ENCODE measurements at regions not wholly inside any gene's neighbourhood (a gene's known extent, or its start where the extent isn't known, plus 50 kb on each side); places are given as distances from the start of the nearest gene placed in this dataset.

DNA sequence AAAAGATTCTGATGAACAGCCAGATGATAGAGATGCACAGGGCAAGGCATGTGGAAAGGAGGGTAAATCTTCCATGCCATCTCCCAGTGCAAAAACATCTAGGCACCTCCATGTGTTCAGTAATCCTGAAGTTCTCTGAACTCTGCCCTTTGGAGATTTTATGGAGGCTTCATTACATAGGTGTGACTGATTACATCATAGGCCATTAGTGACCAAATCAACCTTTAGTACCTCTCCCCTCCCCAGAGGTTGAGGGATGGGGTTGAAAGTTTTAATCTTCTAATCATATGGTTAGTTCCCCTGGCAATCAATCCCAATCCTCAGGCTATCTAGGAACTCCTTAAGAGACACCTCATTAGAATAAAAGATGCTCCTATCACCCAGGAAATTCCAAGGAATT lies 2190.2 kb upstream of the PIK3C3 start:
- Histone ChIP-seq H3K27ac (ENCODE audit: low read depth in 2 of 2, low read length in 2 of 2) (no peak overlapping the region), H3K9ac (ENCODE audit: low read length in 3 of 3) (no peak overlapping the region), H3K36me3 (ENCODE audit: control insufficient read depth in 2 of 3, insufficient read depth in 3 of 3, low read length in 3 of 3) (no peaks in the 10 kb centered on the region), H3K4me3 (ENCODE audit: low read length in 3 of 3) (no peak overlapping the region), H3K27me3 (ENCODE audit: control insufficient read depth, insufficient read depth, low read length) (no peaks in the 10 kb centered on the region), H3K4me1 (ENCODE audit: control insufficient read depth in 2 of 3, insufficient read depth in 2 of 3, low read depth in 1 of 3, low read length in 3 of 3) (no peaks in the 10 kb centered on the region), H3K9me3 (ENCODE audit: control insufficient read depth in 2 of 3, insufficient read depth in 1 of 3, low read length in 3 of 3) (no peaks in the 10 kb centered on the region)
- intact Hi-C loops (cut with DNase I): no loop called here
- TF ChIP-seq, protein P1, sequence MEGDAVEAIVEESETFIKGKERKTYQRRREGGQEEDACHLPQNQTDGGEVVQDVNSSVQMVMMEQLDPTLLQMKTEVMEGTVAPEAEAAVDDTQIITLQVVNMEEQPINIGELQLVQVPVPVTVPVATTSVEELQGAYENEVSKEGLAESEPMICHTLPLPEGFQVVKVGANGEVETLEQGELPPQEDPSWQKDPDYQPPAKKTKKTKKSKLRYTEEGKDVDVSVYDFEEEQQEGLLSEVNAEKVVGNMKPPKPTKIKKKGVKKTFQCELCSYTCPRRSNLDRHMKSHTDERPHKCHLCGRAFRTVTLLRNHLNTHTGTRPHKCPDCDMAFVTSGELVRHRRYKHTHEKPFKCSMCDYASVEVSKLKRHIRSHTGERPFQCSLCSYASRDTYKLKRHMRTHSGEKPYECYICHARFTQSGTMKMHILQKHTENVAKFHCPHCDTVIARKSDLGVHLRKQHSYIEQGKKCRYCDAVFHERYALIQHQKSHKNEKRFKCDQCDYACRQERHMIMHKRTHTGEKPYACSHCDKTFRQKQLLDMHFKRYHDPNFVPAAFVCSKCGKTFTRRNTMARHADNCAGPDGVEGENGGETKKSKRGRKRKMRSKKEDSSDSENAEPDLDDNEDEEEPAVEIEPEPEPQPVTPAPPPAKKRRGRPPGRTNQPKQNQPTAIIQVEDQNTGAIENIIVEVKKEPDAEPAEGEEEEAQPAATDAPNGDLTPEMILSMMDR (IDR thresholded peaks at IDR 0.05; ENCODE audit: borderline replicate concordance, extremely low read depth, insufficient read depth): no peak
- DNase-seq (no peak), FAIRE-seq (no peak)

DNA sequence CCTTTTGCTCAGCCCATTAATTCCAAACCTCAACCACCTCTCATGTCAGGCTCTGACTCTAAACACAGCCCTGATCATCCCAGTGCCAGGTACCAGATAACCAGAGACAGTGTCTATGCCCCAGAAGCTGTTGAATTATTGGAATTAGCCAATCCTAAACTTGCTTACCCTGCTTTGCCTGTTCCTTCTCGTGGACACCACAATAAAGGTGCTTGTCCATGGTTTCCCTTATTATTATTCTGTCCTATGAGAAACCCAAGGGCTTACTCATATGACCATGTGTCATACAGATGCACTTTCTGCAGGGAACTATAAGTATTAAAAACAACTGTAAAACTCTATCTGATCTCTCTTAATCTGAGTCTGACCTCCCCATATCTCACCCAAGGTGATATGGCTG lies 2193.8 kb upstream of the PIK3C3 start:
- FAIRE-seq (no peak), DNase-seq (no peak)
- Histone ChIP-seq H3K4me3 (ENCODE audit: low read length in 3 of 3) (no peak overlapping the region), H3K27me3 (ENCODE audit: control insufficient read depth, insufficient read depth, low read length) (no peaks in the 10 kb centered on the region), H3K4me1 (ENCODE audit: control insufficient read depth in 2 of 3, insufficient read depth in 2 of 3, low read depth in 1 of 3, low read length in 3 of 3) (no peaks in the 10 kb centered on the region), H3K9me3 (ENCODE audit: control insufficient read depth in 2 of 3, insufficient read depth in 1 of 3, low read length in 3 of 3) (no peaks in the 10 kb centered on the region), H3K9ac (ENCODE audit: low read length in 3 of 3) (no peak overlapping the region), H3K36me3 (ENCODE audit: control insufficient read depth in 2 of 3, insufficient read depth in 3 of 3, low read length in 3 of 3) (no peaks in the 10 kb centered on the region), H3K27ac (ENCODE audit: low read depth in 2 of 2, low read length in 2 of 2) (no peak overlapping the region)
- TF ChIP-seq, protein P1 (IDR thresholded peaks at IDR 0.05; ENCODE audit: borderline replicate concordance, extremely low read depth, insufficient read depth): no peak
- intact Hi-C loops (cut with DNase I): no loop called here

DNA sequence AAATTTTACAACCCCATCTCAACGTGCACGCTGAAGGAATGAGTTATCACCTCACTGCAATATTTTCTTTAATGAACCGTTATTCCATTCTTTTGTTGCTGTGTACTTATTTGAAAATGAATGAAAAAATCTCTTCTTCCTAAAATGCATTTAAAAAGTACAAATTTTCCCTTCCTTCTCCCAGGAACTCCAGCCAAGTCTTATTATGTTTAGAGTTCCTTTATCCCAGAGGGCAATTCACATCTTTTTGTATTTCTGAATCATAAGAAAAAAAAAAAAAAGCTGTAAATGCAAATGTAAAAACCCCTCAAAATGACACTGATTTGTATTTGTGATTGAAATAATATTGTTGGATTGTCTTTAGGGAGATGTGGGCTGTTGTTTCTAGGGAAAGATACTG lies 2194.3 kb upstream of the CELF4 start:
- Histone ChIP-seq H3K27ac (ENCODE audit: low read depth in 2 of 2, low read length in 2 of 2) (no peak overlapping the region), H3K36me3 (ENCODE audit: control insufficient read depth in 2 of 3, insufficient read depth in 3 of 3, low read length in 3 of 3) (no peaks in the 10 kb centered on the region), H3K9me3 (ENCODE audit: control insufficient read depth in 2 of 3, insufficient read depth in 1 of 3, low read length in 3 of 3) (no peaks in the 10 kb centered on the region), H3K27me3 (ENCODE audit: control insufficient read depth, insufficient read depth, low read length) (no peaks in the 10 kb centered on the region), H3K9ac (ENCODE audit: low read length in 3 of 3) (no peak overlapping the region), H3K4me3 (ENCODE audit: low read length in 3 of 3) (no peak overlapping the region), H3K4me1 (ENCODE audit: control insufficient read depth in 2 of 3, insufficient read depth in 2 of 3, low read depth in 1 of 3, low read length in 3 of 3) (no peaks in the 10 kb centered on the region)
- intact Hi-C loops (cut with DNase I): no loop called here
- DNase-seq: no peak
- no peak for FAIRE-seq
- TF ChIP-seq, protein P1 (IDR thresholded peaks at IDR 0.05; ENCODE audit: borderline replicate concordance, extremely low read depth, insufficient read depth): no peak

DNA sequence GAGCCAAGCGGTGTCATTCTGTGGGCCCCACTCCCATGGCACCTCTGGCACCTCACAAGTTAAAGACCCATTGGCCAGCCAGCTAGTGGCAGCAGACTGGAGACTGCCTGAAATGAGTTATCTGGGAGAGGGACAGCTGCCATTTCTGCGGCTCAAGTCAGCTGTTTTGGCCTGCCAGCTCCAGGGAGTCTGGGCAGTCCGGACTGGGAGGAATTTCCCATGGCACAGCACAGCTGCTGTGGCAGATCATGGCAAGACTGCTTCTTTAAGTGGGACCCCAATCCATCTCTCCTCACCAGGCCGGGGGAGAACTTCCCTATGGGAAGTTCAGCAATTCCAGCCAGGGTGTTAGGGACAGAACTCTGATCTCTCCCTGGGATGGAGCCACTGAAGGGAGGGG lies 2187.6 kb upstream of the CELF4 start:
- H3K27ac ChIP-seq (ENCODE audit: low read depth in 2 of 2, low read length in 2 of 2): no peak overlapping the region
- no peaks in the 10 kb centered on the region for H3K9me3 ChIP-seq (ENCODE audit: control insufficient read depth in 2 of 3, insufficient read depth in 1 of 3, low read length in 3 of 3)
- no peaks in the 10 kb centered on the region for H3K27me3 ChIP-seq (ENCODE audit: control insufficient read depth, insufficient read depth, low read length)
- DNase-seq: peak in 1 of 5 donors; percentile 44
- H3K9ac ChIP-seq (ENCODE audit: low read length in 3 of 3): no peak overlapping the region
- TF ChIP-seq, protein P1 (IDR thresholded peaks at IDR 0.05; ENCODE audit: borderline replicate concordance, extremely low read depth, insufficient read depth): no peak
- no peak for FAIRE-seq
- H3K36me3 ChIP-seq (ENCODE audit: control insufficient read depth in 2 of 3, insufficient read depth in 3 of 3, low read length in 3 of 3): no peaks in the 10 kb centered on the region
- H3K4me3 ChIP-seq (ENCODE audit: low read length in 3 of 3): no peak overlapping the region
- intact Hi-C loops (cut with DNase I): no loop called here
- no peaks in the 10 kb centered on the region for H3K4me1 ChIP-seq (ENCODE audit: control insufficient read depth in 2 of 3, insufficient read depth in 2 of 3, low read depth in 1 of 3, low read length in 3 of 3)
